NCI-H2171 (cell line): ENCODE measurements at regions not wholly inside any gene's neighbourhood (a gene's known extent, or its start where the extent isn't known, plus 50 kb on each side); places are given as distances from the start of the nearest gene placed in this dataset.

Experiments
- DNase-seq: peaks from one replicate; lab custom pipeline; 2025; lab: John Stamatoyannopoulos, UW

- DNase-seq: no peak
These were observed 197.5 kb downstream of the PTPRU start for GRCh38 chr1:29433830-29434229.

GRCh38 chr1:29431138-29431537, 194.8 kb downstream of the PTPRU start:
- no peak for DNase-seq

- DNase-seq: no peak
These were observed 193.3 kb downstream of the PTPRU start for GRCh38 chr1:29429656-29430055.

GRCh38 chr1:29428997-29429396, 192.7 kb downstream of the PTPRU start:
- DNase-seq: no peak

- no peak for DNase-seq
These were observed 191.9 kb downstream of the PTPRU start for GRCh38 chr1:29428280-29428615.

GRCh38 chr1:29427614-29428279, 191.4 kb downstream of the PTPRU start:
- DNase-seq: no peak

GRCh38 chr1:29426701-29427279, 190.5 kb downstream of the PTPRU start:
- DNase-seq: peak; percentile 77

GRCh38 chr1:29425631-29426030, 189.3 kb downstream of the PTPRU start:
- no peak for DNase-seq

- DNase-seq: no peak
These were observed 187.9 kb downstream of the PTPRU start for GRCh38 chr1:29424266-29424665.

- no peak for DNase-seq
These were observed 183.9 kb downstream of the PTPRU start for GRCh38 chr1:29420202-29420601.

GRCh38 chr1:29417971-29418370, 181.6 kb downstream of the PTPRU start:
- no peak for DNase-seq

GRCh38 chr1:29417147-29417858, 181.0 kb downstream of the PTPRU start:
- DNase-seq: no peak

- no peak for DNase-seq
These were observed 180.2 kb downstream of the PTPRU start for GRCh38 chr1:29416267-29417146.

- no peak for DNase-seq
These were observed 179.5 kb downstream of the PTPRU start for GRCh38 chr1:29415861-29416260.

- peak; percentile 12 for DNase-seq
These were observed 179.0 kb downstream of the PTPRU start for GRCh38 chr1:29415156-29415830.

GRCh38 chr1:29414086-29414485, 177.8 kb downstream of the PTPRU start:
- DNase-seq: peak; percentile 28

- no peak for DNase-seq
These were observed 177.3 kb downstream of the PTPRU start for GRCh38 chr1:29413661-29414060.

- DNase-seq: no peak
These were observed 176.3 kb downstream of the PTPRU start for GRCh38 chr1:29412591-29412990.

- peak; percentile 94 for DNase-seq
These were observed 174.2 kb downstream of the PTPRU start for GRCh38 chr1:29410476-29410875.

GRCh38 chr1:29409616-29410015, 173.3 kb downstream of the PTPRU start:
- no peak for DNase-seq

- no peak for DNase-seq
These were observed 172.7 kb downstream of the PTPRU start for GRCh38 chr1:29408831-29409605.
